HG03575 (cell line): ENCODE measurements at regions not wholly inside any gene's neighbourhood (a gene's known extent, or its start where the extent isn't known, plus 50 kb on each side); places are given as distances from the start of the nearest gene placed in this dataset.
A peak's percentile ranks its signal among the peaks of the same experiment; 100 is the strongest.

Source experiments
- ATAC-seq: cut with Tn5 transposase; IDR thresholded peaks from one replicate; pipeline ENCODE4 v1.9.1; 2021; ENCODE audit not compliant: unreplicated experiment, insufficient number of reproducible peaks, low FRiP score; ENCODE audit errors: extremely low read depth

DNA sequence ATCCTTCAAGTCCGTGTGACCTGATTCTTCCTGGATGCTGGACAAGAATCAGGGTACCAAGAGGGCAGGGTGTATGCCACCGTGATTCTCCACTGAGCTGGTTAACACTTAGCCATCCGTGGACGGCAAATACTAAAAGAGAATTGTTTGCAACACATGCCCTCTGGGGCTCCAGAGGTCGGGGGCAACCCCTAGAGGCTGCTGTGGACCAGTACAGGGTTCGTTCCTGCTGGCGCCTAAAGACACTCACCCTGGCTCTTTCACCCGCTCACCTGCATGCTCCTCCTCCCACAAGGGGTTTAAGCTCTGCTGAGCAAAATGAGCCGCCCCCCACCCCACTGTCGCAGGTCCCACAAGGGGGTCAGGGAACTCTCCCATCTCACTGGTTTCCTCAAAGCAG, 148.7 kb upstream of the ITGB1 start:
- ATAC-seq, result no peak

DNA sequence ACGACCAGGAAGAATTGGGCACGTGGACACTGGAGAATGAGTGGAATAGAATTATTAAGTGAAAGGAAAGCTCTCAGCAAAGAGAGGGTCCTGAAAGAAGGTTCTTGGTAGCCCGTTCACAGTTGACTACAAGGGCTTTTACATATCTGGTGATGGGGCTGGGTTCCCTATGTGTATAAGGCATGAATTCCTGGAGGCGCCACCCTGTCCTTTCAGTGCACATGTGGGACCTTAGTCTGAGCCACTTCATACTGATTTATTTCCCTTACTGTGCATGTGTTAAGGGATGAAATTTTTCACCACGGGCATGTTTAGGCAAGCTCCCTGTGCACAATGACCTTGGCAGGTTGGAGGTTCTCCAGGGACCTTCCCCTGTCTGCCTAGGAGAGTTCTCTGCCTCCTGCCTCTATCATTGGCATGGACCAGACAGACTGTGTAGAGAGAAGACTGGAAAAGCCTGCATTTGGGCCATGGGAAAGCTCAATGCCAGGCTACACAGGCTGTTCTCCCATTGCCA, 145.9 kb upstream of the ITGB1 start:
- ATAC-seq, result no peak

DNA sequence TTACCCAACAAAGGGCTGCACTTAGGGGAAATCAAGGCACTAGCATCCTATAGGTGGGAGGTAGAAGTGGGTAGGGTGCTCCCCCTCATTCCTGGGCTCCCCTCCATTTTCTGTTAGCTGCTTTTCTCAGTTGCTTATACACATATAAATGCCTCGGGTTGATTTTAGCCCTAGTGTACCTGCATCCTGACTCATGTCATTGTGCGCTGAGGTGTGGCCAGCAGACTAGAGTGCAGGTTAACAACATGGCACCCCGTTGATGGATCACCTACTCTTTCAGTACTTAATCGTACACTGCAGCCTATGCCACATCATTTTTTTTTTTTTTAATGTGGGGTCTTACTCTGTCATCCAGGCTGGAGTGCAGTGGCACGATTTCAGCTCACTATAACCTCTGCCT, 144.0 kb upstream of the ITGB1 start:
- no peak for ATAC-seq

DNA sequence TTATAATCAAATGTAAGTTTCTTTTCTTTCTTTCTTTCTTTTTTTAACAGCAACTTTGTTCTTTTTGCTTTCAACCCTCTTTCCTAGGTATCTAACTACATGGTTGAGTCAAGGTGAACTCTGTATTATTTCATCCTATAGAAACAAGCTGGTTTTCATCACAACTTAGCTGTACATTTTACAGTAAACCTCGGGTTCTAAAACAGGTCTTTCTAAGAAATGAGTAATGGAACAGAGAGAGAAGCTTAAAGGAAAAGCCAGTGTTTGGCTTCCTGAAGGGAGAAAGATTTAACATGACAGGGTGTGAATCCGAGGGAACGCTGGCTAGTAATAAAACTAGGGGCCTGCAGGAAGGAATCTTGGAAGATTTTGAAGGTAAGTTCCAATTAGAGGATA, 143.4 kb upstream of the ITGB1 start:
- no peak for ATAC-seq

DNA sequence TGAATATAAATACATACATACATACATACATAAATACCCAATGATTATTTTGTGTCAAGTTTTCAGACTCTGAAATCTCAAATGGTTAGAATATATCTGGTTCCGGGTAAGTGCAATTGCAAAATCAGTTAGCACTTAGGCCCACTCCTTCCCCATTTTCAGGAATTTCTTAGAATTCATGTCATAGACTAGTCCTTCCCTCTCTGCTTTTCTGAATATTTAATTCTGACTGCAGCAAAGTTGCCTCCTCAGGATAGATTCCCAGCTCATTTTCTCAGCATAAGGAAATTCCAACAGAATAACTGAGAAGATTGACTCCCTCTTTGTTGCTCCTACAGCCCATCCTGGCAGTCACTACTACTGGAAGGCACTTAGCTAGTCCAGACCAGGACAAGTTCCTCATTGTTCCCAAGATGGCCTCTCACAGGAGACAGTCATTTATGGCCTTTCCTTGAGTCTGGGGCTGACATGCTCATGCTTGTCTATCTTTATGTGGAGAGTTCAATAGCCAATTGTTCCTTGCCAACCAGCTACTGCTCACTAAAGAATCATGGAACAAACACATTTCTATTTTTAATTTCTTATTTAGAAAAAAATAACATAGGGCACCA, 142.9 kb upstream of the ITGB1 start:
- ATAC-seq, result no peak

DNA sequence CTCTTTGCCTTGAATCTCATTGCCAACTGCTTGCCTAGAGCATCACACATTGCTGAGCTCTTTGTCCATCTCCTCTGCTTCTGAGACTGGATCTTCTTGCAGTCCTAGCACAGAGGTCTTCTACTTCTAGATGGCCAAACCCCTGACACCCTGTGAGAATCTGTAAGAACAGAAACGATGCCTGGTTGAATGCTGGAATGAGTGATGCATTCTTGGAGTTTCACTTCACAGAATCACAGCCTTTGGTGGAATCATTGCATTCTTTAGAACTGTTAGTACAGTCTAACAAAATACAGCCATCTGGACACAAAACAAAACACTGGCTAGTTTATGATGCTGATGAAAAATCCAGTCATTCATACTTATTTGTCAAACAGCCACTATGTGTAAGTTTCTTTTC, 141.7 kb upstream of the ITGB1 start:
- ATAC-seq, result no peak

DNA sequence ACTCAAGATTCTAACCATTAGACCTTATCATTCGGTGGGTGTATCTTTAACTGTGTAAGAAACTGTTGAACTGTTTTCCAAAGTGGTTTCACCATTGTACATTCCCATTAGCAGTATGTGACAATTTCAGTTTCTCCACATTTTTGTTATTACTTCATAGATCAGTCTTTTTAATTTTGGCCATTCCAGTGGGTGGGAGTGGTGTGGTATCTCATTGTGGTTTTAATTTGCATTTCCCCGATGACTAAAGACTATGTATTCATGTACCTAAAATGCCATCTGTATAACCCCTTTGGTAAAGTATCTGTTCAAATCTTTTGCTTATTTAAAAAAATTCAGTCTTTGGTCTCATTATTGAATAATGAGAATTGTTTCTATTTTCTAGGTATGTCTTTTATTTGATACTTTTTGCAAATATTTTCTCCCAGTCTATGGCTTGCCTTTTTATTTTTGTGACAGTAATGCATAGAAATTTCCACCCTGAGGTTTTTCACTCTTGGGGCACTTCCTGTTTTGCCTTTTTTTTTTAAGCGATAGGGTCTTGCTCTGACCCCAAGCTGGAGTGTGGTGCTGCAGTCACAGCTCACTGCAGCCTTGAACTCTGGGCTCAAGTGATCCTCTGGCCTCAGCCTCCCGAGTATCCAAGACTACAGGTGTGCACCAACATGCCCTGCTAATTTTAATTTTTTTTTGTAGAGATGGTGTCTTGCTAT, 141.1 kb upstream of the ITGB1 start:
- no peak for ATAC-seq

DNA sequence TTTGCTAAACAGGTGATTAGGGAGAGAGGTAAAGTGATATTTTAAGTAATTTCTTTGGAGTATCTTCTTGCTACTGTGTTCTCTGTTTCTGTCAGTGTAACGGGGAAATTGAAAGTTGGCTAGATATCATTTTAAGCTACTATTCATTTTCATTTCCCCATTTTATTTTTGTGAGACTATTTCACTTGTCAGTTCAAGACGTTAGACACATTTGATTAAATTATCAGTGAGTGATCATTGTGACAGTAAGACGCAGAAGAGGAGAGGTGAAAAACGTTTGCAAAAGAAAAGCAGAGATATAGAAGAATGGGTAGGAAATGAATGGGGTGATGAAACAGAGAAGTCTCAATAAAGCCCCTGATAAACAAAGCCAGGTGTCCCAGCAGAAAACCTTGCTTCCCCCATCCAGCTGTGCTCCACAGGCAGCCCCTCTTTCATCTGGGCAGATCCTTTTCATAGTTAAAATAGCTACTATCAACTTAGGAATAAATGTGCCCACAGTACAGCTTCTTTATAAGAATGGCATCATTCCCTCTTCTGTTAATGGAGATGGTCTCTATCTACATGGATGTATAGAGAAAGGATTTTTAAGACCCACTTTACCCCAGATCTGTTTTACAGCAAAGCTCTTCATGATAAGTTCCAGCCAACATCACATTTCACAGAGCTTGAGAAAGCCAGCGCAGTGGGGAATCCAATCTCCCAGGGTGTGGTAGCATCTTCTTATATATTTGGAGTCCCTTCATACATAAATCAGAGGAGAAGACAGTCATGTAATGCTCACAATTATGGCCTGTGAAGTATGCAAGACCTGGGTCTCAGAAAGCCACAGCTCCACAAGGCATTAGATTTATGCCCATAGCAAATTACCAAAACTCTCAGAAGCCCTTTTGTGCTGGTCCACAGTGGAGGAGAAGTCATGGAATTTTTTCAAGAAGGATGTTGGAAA, 138.1 kb upstream of the ITGB1 start:
- ATAC-seq, result peak; percentile 59

DNA sequence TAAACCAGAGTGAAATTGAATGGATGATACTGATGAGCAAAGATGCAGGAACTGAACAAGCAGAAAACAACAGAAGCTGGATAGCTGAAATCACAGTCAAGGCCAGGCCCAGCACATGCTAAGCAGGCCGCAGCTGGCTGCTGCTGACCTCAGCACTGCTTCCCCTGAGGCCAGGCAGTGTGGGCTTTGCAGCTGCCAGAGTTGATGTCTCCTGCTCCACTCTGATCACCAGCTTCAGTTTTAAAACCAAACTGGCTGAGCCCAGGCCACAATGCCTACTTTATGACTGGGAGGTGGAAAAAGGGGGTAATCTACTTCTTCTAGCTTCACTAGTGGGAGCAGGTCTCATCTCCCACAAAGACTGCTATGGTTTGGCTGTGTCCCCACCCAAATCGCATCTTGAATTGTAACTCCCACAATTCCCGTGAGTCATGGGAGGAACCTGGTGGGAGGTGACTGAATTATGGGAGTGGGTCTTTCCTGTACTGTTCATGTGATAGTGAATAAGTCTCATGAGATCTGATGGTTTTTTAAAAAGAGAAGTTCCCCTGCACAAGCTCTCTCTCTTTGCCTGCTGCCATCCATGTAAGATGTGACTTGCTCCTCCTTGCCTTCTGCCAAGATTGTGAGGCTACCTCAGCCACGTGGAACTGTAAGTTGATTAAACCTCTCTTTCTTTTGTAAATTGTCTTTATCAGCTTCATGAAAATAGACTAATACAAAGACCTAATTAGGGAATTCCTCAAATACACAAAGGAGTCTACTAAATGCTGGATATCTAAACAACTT, 136.4 kb upstream of the ITGB1 start:
- no peak for ATAC-seq

DNA sequence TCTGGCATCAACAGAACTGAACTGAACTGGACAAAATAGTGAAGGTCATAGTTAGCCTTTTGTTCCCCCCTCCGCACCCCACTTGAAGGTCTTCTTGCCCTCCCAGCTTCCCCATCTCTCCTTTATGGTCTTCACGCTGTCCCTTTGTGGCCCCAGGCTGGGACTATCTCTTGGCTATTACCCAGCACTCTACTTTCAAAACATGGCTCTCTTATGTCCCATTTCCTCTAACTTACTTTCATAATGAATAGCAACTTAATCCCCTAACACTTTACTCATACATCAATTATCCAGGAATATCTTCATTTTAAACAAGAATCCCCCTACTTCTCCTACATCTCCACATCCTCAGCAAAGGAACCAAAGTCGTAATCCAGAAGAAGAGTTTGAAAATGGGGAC, 135.3 kb upstream of the ITGB1 start:
- ATAC-seq, result no peak

DNA sequence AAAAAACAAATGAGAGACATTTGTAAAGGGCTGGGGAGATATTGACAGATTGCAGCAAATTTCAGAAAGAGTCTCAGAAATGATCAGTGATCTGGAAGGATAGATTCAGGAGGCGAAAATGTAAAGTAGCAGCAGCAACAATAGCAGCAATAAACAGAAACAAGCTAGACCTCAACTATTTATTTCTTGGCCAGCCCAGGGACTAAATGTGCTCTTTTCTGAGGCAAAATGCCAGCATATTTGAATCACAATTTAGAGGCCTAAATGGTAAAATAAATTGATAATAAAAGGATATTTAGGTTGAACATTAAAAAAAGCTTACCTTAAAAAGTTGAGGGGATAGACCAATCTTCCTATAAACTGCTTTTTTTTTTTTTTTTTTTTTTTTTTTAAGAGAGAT, 134.6 kb upstream of the ITGB1 start:
- ATAC-seq, result no peak

DNA sequence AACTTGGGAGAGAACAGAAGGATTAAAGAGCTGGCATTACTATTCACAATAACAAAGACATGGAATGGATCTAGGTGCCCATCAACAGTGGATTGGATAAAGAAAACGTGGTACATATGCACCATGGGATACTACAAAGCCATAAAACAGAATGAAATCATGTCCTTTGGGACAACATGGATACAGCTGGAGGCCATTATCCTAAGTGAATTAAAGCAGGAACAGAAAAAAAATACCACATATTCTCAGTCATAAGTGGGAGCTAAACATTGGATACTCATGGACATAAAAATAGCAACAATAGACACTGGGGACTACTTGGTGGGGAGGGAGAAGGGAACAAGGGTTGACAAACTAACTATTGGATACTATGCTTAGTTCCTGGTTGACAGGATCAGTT, 133.2 kb upstream of the ITGB1 start:
- no peak for ATAC-seq

DNA sequence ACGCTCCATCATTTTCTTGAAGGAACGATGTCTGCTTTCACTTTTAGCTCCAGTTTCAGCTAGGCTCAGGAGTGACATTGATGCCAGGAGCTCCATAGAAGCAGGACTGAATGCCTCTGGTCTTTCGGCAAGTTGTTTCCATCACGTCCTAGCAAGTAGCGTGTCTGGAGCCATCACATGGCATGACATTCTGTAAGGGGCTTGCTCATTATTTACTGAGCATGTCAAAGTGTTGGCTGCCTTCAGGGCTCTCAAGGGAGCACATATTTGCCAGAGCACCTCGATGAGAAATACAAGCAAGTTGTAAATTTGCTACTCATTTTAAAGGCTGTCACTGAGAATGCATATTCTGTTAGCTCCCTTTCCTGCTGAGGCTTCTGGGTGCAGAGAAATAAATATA, 131.0 kb upstream of the ITGB1 start:
- ATAC-seq, result no peak

DNA sequence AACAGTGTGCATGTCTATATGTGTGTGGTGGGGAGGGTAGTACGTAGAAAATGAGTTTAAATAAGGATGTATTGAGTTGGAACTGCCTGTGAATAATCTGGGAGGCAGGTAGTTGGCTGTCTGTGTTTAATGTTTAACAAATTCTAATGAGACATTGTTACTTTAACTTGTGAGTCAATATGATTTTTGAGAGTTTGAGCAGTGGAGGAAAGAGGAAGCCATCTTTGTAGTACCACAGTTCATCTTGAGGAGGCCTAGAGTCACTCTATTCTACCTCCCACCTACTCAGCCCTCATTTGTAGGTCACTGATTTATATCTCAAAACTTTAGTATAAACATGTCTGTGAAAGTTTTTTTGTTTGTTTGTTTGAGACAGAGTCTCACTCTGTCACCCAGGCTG, 129.9 kb upstream of the ITGB1 start:
- ATAC-seq, result no peak

DNA sequence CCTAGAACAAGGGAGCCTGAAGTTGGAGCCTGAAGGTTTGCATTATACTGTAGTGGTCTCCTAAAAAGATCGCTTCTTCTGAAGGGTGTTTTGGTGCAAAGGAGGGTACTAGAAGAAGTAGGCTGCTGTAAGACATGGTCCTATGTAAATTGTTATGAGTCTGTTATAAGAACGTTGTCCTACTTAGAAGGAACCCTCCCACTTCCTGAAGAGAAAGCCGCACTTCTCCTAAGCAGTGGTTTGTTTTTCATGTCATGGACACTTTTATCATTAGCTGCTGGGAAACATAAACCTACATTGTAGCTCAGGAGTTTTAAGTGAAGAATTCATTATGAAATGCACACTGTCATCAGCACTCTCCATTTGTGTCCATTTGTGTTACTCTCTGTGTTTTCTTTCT, 129.1 kb upstream of the ITGB1 start:
- ATAC-seq, result no peak

DNA sequence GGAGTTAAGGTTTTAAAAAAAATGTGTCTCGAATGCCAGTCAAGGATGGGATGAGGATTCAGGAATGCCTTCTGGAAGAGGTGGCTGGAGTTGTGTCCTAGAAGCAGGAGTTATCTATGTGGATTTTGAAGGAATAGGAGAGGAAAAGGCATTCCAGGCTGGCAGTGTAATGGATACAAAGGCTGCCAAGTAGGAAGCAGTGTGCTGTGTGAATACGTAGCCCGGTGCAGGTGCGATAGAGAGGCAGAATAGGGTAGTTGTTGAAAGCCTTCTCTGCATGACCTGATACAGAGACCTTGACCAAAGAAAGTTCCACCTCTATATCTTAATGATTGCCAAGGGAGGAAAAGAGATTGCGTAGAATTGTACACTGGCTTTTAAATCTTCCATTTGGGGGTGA, 128.1 kb upstream of the ITGB1 start:
- no peak for ATAC-seq

DNA sequence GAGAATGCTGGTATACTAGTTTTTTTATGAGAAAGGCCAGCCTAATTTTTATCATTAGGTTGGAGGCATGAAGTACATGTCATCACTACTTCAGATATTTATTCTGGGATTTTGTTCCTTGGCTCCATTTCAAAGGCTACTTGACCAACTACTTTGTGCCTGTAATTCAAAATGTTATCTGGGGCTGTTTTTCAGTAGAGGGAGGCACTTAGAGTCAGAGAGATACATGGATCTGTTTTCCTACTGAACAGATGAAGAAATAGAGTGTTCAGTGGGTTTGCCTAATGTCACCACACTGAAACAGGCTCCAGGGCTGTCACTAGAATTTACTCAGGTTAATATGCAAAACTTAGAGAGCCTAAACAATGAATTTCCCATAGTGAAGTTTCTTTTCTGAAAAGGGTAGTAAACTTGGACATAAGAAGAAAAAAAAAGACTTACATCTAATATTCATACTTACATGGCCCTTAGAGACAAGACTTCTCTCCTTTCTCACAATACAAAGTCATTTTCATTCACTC, 127.3 kb upstream of the ITGB1 start:
- no peak for ATAC-seq

DNA sequence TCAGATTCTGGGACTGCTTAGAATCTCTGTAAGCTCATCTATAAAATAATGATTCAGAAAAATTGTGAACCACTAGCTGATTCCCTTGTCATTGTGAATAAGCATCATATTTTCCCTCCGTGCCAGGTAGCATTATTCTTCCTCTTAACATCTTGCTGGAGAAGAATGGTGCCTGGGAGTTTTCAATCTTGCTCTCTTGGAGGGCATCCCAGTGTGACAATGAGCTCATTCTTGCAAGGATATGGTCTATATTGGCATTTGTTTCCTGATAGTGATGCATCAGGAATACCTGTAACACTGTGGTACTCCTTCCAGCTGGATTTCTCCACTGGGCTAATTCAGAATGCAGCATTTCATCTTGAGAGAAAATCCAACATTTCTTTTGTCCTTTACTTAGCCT, 126.4 kb upstream of the ITGB1 start:
- ATAC-seq, result no peak

DNA sequence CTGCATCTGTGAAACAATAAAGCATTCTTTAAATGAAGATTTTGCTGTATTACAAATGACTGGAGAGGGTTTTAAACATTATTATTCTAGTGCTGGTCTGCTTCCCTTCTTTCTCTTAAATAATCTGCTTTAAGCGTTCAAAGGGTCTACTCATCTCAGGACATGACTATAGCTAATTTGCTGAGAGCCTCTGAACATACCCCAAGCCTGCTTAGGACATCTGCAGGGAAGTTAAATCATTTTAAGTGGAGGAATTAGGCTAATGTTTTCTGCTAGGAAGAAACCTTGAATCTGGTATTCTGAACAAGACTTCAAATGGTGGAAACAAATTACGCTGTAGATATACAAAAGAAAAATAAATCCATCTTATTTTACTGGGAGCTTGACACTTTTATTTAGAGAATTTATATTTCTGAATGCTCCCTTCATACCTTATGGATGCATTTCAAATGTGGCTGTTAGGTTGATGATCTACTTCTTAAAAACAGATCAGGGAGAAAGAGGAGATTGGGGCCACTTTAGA, 124.4 kb upstream of the ITGB1 start:
- no peak for ATAC-seq
